ENCODE measurements at regions not wholly inside any gene's neighbourhood (a gene's known extent, or its start where the extent isn't known, plus 50 kb on each side); places are given as distances from the start of the nearest gene placed in this dataset.
"Not testable (repeated sequence)": the region's sequence is repeated elsewhere in the genome, so short reads cannot be mapped to it uniquely, and the experiment has no call there.

DNA sequence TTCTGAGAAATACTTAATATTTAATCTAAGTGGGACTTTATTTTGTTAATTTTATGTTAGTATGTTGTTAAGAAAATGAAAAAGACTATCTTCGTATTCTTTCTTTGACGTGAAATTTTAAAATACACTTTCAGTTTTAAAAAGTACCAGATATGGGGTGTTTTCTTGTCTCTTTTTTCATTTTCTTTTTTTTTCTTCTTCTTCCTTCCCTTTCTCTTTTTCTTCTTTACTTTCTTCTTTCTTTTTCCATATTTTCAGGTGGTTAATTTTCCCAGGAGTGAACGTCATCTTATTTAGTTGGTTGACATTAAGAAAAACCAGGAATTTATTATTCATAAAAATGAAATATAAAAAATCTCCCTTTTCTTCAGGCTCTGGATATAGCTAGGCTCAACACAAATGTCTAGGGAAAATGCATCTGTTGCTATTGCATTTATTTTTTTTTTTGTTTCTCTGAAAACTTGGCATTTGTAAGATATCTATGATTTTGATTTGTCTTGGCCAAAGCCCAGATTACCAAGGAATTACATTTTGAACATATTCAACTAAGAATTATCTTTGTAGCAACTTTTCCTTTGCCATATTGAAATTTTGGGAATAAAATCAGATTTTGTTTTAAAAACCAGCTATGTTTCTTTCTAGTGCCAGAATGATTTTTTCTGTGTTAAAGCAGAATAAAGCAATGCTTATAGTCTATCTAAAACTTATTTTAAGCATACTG, 241.3 kb upstream of the FOXP2 start:
- no peak overlapping the region for H3K27ac Mint-ChIP-seq

DNA sequence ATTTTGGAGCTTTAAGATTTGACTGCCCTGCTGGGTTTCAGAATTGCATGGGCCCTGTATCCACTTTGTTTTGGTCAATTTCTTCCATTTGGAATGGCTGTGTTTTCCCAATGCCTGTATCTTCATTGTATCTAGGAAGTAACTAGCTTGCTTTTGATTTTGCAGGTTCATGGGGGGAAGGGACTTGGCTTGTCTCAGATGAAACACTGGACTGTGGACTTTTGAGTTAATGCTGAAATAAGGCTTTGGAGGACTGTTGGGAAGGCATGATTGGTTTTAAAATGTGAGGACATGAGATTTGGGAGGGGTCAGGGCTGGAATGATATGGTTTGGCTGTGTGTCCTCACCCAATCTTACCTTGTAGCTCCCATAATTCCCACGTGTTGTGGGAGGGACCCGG, 245.2 kb upstream of the FOXP2 start:
- ATAC-seq (ENCODE audit: low read depth); H3K9me3 Mint-ChIP-seq; H3K27ac Mint-ChIP-seq; DNase-seq; POLR2A ChIA-PET; H3K27me3 Mint-ChIP-seq; H3K4me3 Mint-ChIP-seq; H3K4me1 Mint-ChIP-seq; H3K36me3 Mint-ChIP-seq (ENCODE audit: low read depth); CTCF ChIA-PET; intact Hi-C loops (cut with micrococcal nuclease): not testable (repeated sequence)

More for the DNA sequence above, 241.3 kb upstream of the FOXP2 start:
- intact Hi-C loops (cut with micrococcal nuclease), result no loop called here
- Mint-ChIP-seq H3K4me3 (no peak overlapping the region), H3K27me3 (no peaks in the 10 kb centered on the region), H3K9me3 (no peaks in the 10 kb centered on the region), H3K36me3 (ENCODE audit: low read depth) (no peaks in the 10 kb centered on the region), H3K4me1 (no peaks in the 10 kb centered on the region)
- ATAC-seq (ENCODE audit: low read depth) (no peak), DNase-seq (no peak)
- TF ChIP-seq, protein P1, sequence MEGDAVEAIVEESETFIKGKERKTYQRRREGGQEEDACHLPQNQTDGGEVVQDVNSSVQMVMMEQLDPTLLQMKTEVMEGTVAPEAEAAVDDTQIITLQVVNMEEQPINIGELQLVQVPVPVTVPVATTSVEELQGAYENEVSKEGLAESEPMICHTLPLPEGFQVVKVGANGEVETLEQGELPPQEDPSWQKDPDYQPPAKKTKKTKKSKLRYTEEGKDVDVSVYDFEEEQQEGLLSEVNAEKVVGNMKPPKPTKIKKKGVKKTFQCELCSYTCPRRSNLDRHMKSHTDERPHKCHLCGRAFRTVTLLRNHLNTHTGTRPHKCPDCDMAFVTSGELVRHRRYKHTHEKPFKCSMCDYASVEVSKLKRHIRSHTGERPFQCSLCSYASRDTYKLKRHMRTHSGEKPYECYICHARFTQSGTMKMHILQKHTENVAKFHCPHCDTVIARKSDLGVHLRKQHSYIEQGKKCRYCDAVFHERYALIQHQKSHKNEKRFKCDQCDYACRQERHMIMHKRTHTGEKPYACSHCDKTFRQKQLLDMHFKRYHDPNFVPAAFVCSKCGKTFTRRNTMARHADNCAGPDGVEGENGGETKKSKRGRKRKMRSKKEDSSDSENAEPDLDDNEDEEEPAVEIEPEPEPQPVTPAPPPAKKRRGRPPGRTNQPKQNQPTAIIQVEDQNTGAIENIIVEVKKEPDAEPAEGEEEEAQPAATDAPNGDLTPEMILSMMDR (IDR thresholded peaks at IDR 0.05), result no peak
- ChIA-PET POLR2A (no interaction called here), CTCF (no interaction called here)

DNA sequence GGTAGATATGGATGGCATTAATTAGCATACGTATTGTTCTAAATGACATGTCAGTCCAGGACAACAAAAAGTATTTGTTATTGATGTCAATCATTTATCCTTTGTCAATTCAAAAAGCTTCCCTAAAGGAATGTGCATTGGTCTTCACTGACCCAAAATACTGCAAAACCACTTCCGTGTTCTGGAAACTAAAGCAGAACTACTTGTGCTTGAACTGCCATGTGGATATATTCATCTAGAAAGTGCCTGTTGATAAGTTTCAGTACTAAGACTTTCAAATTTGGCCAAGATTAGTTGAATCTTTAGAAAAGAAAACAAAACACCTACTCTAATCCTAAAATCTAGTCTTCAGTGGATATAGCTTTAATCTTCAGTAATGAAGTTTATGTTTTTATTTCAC, 242.1 kb upstream of the PPP1R3A start:
- no peaks in the 10 kb centered on the region for H3K9me3 Mint-ChIP-seq
- CTCF ChIA-PET, result no interaction called here
- POLR2A ChIA-PET, result no interaction called here
- no peaks in the 10 kb centered on the region for H3K36me3 Mint-ChIP-seq (ENCODE audit: low read depth)
- no peak for ATAC-seq (ENCODE audit: low read depth)
- H3K4me3 Mint-ChIP-seq, result no peak overlapping the region
- H3K27me3 Mint-ChIP-seq, result no peaks in the 10 kb centered on the region
- no peaks in the 10 kb centered on the region for H3K4me1 Mint-ChIP-seq
- H3K27ac Mint-ChIP-seq, result no peak overlapping the region
- intact Hi-C loops (cut with micrococcal nuclease), result no loop called here
- DNase-seq, result no peak
- TF ChIP-seq, protein P1 (IDR thresholded peaks at IDR 0.05), result no peak

DNA sequence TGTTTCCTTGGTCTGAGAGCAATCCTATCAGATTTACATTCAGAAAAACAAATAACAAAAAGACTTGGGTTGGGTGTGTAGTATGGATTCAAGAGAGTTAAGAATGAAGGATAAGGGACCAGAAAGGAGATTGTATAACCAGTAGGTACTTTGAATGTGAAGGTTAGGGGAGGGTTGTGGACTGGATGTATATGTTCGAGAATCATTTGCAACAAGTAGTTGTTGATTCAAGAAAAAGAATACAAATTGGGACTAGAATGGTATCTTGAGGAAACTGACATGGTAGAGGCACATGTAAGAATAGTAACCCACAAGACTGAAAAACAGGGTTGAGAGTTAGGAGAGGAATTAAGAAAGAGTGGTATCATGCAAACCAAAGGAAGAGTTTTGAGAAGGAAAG, 240.0 kb upstream of the PPP1R3A start:
- Mint-ChIP-seq H3K36me3 (ENCODE audit: low read depth) (no peaks in the 10 kb centered on the region), H3K27me3 (no peaks in the 10 kb centered on the region), H3K4me3 (no peak overlapping the region), H3K4me1 (no peaks in the 10 kb centered on the region), H3K27ac (no peak overlapping the region), H3K9me3 (no peaks in the 10 kb centered on the region)
- POLR2A ChIA-PET, result no interaction called here
- TF ChIP-seq, protein P1 (IDR thresholded peaks at IDR 0.05), result no peak
- DNase-seq (no peak), ATAC-seq (ENCODE audit: low read depth) (no peak)
- CTCF ChIA-PET, result no interaction called here
- intact Hi-C loops (cut with micrococcal nuclease), result no loop called here

DNA sequence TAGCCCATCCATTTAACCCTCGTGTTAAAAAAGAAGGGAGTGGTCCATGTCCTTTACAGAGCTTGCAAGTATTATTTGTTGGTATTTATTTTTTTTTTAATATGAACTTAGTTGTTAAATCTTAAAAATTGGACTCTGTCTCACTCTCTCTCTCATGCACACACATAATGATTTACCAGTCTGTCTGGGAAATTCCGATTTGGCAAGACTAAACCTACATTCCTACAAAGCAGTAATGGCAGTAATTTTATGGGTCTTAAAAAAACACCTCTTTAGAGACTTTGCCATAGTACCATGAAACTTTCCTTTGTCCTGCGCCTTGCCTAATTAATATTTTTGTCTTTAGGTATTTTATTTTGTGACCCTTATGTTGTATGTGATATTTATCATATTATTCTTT, 239.5 kb upstream of the PPP1R3A start:
- intact Hi-C loops (cut with micrococcal nuclease), result no loop called here
- Mint-ChIP-seq H3K4me1 (no peaks in the 10 kb centered on the region), H3K9me3 (no peaks in the 10 kb centered on the region), H3K4me3 (no peak overlapping the region), H3K27ac (no peak overlapping the region), H3K36me3 (ENCODE audit: low read depth) (no peaks in the 10 kb centered on the region), H3K27me3 (no peaks in the 10 kb centered on the region)
- CTCF ChIA-PET, result no interaction called here
- TF ChIP-seq, protein P1 (IDR thresholded peaks at IDR 0.05), result no peak
- DNase-seq (no peak), ATAC-seq (ENCODE audit: low read depth) (no peak)
- POLR2A ChIA-PET, result no interaction called here

DNA sequence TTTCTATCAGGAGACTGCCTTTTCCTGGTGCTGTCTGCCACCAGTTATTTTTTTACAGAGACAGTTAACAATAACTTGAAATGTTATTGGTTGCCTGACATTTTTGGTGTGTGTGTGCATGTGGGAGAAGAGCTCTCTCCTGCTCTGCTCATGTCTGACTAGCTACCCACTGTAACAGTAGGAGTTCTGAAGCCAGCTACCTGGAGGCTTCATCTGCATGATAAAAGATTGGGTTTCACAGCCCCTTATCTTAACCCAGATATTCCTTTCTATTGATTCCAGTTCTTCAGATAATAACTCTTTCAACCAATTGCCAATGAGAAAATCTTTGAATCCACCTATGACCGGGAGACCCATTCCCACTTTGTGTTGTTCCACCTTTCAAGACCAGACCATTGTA, 237.4 kb upstream of the PPP1R3A start:
- TF ChIP-seq, protein P1 (IDR thresholded peaks at IDR 0.05), result no peak
- no peak overlapping the region for H3K4me3 Mint-ChIP-seq
- no peaks in the 10 kb centered on the region for H3K36me3 Mint-ChIP-seq (ENCODE audit: low read depth)
- H3K4me1 Mint-ChIP-seq, result no peaks in the 10 kb centered on the region
- ATAC-seq (ENCODE audit: low read depth) (no peak), DNase-seq (no peak)
- H3K9me3 Mint-ChIP-seq, result no peaks in the 10 kb centered on the region
- no peaks in the 10 kb centered on the region for H3K27me3 Mint-ChIP-seq
- ChIA-PET POLR2A (no interaction called here), CTCF (no interaction called here)
- no peak overlapping the region for H3K27ac Mint-ChIP-seq
- intact Hi-C loops (cut with micrococcal nuclease), result no loop called here
